Islet precursor cell (in vitro differentiated cells): ENCODE measurements at regions not wholly inside any gene's neighbourhood (a gene's known extent, or its start where the extent isn't known, plus 50 kb on each side); places are given as distances from the start of the nearest gene placed in this dataset.
A peak's percentile ranks its signal among the peaks of the same experiment; 100 is the strongest.
"Not testable (repeated sequence)": the region's sequence is repeated elsewhere in the genome, so short reads cannot be mapped to it uniquely, and the experiment has no call there.

Source experiments
- DNase-seq: peaks from one replicate; pipeline ENCODE4 v3.0.0-alpha.2; 2018

DNA sequence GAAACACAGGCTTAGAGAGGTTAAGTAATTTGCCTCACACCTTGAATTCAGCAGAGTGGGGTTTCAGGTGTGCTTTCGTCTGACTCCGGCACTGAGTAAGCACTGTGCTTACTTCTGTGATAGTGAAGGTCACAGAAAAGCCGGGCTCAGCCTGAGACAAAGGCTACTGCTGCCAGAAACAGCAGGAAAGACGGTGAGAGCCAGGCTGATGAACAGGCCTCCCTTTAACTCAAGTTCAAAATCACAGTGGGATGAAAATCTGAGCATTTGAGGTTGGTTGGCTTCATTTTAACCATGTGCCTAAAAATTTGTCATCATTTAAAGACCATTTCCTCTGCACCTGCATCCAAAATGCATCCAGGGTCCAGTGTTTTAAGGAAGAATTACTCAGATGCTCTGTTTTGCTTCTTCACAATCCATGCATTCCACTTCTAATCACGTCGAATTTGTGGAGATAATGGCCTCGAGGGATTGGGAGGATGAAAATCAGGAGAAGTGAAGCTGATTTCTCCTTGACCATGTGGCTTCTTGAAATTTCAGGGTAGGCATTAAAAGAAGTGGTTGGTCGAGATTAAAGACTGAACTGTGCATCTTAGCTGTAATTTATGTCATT, 121.2 kb upstream of the LNX1 start:
- no peak for DNase-seq

DNA sequence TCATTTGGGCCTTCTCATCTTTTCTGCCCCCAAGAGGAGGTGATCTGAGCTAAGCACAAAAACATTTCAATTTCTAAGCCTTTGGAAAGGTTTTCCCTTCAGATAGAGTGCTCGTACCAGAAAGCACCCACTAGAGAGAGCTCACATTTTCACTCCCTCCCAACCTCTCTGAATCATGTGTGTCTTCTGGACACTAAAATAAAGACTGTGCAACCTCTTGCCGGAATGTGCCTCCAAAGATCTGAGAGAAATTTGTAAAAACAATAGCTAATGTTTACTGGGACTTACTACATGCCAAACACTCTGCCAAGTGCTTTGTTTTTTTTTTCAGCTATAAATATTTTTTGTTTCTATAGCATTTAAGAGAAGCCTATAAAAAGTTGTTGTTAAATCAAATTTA, 120.6 kb upstream of the LNX1 start:
- DNase-seq, result no peak

- no peak for DNase-seq
Observed at GRCh38 chr4:53709693-53710092, 118.4 kb upstream of the LNX1 start.

DNA sequence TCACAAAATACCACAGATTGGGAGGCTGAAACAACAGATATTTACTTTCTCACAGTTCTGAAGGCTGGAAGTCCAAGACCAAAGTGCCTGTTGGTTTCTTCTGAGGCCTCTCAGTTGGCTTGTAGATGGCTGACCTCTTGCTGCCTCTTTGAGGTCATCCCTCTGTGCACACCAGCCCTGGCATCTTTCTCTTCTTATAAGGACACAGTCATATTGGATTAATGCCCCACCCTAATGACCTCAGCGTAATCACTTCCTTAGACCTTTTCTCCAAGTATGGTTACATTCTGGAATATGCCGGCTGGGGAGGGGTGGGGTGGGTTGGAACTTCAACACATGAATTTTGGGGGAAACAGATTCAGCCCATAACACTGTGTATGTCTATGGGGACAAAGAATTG, 116.2 kb upstream of the LNX1 start:
- no peak for DNase-seq

DNA sequence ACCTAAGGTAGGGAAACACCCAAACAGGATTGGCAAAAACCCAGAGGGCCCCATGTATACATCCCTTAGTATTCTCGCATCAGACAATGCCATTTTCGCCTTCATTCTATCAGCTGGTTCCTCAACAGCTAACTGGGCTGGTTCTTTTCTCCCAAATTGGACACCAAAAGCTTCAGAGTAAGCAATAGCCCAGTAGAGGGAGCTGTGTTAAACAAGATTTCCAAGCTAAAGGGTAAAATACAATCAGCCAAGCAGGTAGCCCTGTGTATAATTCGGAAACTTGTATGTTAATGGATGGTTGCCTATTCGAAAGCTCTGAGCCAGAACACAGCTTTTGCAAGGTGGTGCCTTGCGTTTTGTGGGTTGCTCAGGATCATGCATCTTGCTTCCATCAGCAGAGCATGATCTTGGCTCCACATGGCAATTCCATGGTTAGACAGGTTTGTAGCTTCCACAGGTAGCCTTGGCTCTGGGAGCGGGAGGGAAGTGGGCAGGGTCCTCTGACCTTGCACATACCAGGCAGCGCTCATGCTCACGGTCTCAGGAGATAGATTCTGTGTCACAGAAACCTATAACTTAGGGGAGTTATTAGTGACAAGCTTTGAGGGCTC, 115.2 kb upstream of the LNX1 start:
- DNase-seq, result no peak

- DNase-seq, result no peak
Observed at GRCh38 chr4:53705972-53706371, 114.7 kb upstream of the LNX1 start.

DNA sequence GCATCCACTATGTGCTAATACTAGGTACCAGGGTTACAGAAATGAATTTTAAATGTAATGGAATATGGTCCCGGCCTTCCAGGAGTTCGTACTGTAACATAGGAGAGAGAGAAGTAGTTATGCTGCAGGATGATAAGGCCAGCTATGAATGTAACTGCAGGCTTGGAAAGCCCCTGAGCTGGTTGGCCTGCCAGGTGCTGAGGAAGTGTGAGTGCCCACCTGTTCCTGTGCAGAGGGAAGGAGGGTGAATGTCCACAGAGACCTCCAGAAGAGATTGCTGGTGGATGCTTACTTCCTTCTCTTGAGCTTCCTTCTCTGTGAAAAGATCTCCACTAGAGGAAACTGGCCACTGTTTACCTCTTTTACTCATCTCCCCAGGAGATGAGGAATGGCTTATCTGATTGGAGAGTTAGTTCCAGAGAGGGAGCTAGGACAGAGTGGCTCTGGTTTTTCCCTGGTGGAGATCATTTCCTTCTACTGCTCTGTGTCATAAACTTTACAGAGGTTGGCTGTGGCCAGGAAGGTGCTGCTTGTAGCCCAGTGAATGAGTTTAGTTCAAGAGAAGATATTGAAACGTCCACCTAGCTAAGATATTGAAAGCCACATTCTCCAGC, 114.0 kb upstream of the LNX1 start:
- no peak for DNase-seq

DNA sequence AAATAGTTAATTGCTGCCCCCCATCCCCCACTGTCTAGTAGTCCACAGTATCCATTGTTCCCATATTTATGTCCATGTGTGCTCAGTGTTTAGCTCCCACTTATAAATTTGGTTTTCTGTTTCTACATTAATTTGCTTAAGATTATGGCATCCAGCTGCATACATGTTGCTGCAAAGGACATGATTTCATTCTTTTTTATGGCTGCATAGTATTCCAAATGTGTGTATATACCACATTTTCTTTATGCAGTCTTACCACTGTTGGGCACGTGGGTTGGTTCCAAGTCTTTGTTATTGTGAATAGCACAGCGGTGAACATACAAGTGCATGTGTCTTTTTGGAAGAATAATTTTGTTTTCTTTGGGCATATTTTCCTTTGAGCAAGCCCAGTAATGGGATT, 113.0 kb upstream of the LNX1 start:
- DNase-seq, result no peak

- DNase-seq, result no peak
Observed at GRCh38 chr4:53703267-53703655, 112.0 kb upstream of the LNX1 start.

GRCh38 chr4:53702334-53703266, 111.3 kb upstream of the LNX1 start:
- DNase-seq, result peak; percentile 79

- not testable (repeated sequence) for DNase-seq
Observed at GRCh38 chr4:53701260-53701659, 110.0 kb upstream of the LNX1 start.

- not testable (repeated sequence) for DNase-seq
Observed at GRCh38 chr4:53699310-53699709, 108.0 kb upstream of the LNX1 start.

DNA sequence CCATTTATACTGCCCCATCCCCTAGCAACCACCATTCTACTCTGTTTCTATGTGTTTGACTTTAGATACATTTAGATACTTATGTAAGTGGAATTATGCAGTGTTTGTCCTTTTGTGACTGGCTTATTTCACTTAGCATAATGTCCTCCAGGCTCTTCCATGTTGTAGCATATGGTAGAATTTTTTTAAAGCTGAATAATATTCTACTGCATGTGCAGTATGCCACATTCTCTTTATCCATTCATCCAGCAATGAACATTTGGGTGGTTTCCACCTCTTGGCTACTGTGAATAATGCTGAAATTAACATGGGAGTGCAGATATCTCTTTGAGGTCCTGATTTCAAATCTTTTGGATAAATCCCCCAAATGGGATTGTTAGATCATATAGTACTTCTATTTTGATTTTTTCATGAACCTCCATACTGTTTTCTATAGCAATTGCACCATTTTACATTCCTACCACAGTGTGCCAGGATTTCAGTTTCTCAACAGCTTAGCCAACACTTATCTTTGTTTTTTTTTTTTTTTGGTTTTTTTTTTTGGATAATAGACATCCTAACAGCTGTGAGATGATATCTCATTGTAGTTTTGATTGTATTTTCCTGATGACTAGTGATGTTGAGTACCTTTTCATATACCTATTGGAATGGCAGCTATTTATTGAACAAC, 105.9 kb upstream of the LNX1 start:
- no peak for DNase-seq

GRCh38 chr4:53695540-53696463, 104.5 kb upstream of the LNX1 start:
- DNase-seq, result peak; percentile 98

GRCh38 chr4:53694666-53695065, 103.4 kb upstream of the LNX1 start:
- DNase-seq, result no peak

GRCh38 chr4:53693909-53694308, 102.6 kb upstream of the LNX1 start:
- DNase-seq, result no peak

GRCh38 chr4:53693408-53693807, 102.1 kb upstream of the LNX1 start:
- no peak for DNase-seq

DNA sequence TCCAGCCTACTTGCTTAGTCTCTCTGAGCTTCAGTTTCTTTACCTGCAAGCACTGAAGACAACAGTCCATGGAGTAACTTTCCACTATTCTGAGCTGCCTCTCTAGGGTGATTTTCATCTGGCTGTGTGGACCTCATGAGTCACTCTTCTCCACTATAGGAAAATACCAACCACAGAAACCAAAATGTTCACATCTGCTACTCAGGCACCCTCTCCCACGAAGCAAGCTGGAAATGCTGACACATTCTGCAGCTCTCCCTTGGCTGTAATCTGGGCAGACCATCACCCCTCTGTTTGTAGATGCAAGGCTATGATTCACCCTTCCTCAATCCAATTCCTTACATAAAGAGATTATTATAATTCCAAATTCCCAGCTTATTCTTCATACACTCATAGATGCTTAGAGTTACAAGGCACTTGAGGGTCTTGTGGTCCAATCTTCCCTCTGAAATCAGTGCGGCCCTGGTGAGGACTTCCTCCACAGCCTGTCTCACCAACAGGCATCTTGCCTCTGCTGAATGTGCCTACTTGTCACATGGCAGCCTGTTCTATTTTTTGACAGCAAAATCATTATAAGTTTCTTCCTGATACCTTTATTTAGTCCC, 97.0 kb upstream of the LNX1 start:
- DNase-seq, result peak; percentile 76

DNA sequence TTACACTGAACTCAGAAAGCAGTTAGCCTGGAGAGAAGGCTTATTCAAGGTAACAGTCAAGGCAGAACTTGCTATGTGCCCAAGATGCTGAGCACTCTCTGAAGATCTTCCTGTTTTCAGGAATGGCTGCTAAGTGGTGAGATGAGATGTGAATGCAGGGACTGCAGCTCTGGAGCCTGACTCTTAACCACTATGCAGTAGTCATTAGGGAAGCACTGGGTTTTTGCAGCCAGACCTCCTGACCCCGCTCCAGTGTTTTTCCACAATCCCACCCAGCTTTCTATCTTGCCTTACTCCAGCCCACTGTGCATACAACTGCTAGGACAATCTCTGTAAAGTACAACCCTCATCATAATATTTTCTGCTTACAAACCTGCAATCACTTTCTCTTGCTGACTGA, 95.2 kb upstream of the LNX1 start:
- DNase-seq, result peak; percentile 64

- DNase-seq, result no peak
Observed at GRCh38 chr4:53684136-53685130, 93.1 kb upstream of the LNX1 start.
